Adrenal gland (tissue), 9 donors: ENCODE measurements at regions not wholly inside any gene's neighbourhood (a gene's known extent, or its start where the extent isn't known, plus 50 kb on each side); places are given as distances from the start of the nearest gene placed in this dataset.
"Not testable (repeated sequence)": the region's sequence is repeated elsewhere in the genome, so short reads cannot be mapped to it uniquely, and the experiment has no call there.

Experiments used
- DNase-seq, 7 donors: peaks; one replicate each; pipeline ENCODE4 v3.0.0-alpha.2; 2019 to 2020
- H3K27ac ChIP-seq, 5 donors: fragments of 200-600 bp; sonication (generic) in 4 of 5; 1 replicate in 3 of 5; 2 replicates in 2 of 5; pipeline versions ENCODE4 v1.5.1 to v1.8.0; 2016 to 2020; ENCODE audit warnings: mild to moderate bottlenecking in 1 of 5
- H3K27me3 ChIP-seq: fragments of 200-600 bp; 2 replicates; pipeline ENCODE4 v1.8.0; 2021
- H3K36me3 ChIP-seq, 2 donors: fragments of 200-600 bp; replicated peaks in 1 of 2; 1 replicate in 1 of 2; 2 replicates in 1 of 2; pipeline versions ENCODE4 v1.5.1 to v1.8.0; 2018 to 2022
- H3K4me1 ChIP-seq, 2 donors: fragments of 200-600 bp; replicated peaks in 1 of 2; 1 replicate in 1 of 2; 2 replicates in 1 of 2; pipeline versions ENCODE4 v1.5.1 to v1.8.0; 2018 to 2021
- H3K4me3 ChIP-seq, 4 donors: fragments of 200-600 bp; sonication (generic) in 3 of 4; one replicate each; pipeline ENCODE4 v1.5.1; 2016 to 2018
- H3K9me3 ChIP-seq, 3 donors: fragments of 200-600 bp; sonication (generic) in 1 of 3; replicated peaks in 1 of 3; 1 replicate in 2 of 3; 2 replicates in 1 of 3; pipeline versions ENCODE4 v1.5.1 to v1.8.0; 2016 to 2021
- CTCF ChIP-seq, 6 experiments: fragments of 450-650 bp in 4 of 6; fragments of 200-600 bp in 2 of 6; sonication (generic) in 1 of 6; IDR thresholded peaks; 1 replicate in 5 of 6; 2 replicates in 1 of 6; pipeline versions ENCODE4 v1.5.1 to v1.8.0; 2016 to 2021; ENCODE audit warnings: antibody characterized with exemption in 6 of 6, mild to moderate bottlenecking in 2 of 6, moderate library complexity in 1 of 6
- POLR2A ChIP-seq, 2 donors: fragments of 450-650 bp; IDR thresholded peaks; one replicate each; pipeline ENCODE4 v1.6.1; 2017; ENCODE audit warnings: antibody characterized with exemption in 2 of 2, mild to moderate bottlenecking in 2 of 2, moderate library complexity in 1 of 2
- WGBS, 4 donors: extraction: QIAGEN DNeasy Blood & Tissue Kit in 2 of 4; methylation state at CpG; one replicate each; pipeline versions ENCODE4 v1.1.5 to v1.1.7; 2013 to 2017; 5-methylcytosine and 5-hydroxymethylcytosine counted together
- intact Hi-C, 2 donors: fragments of 100-400 bp; cut with DNase I; formaldehyde crosslinking; loops; one replicate each; pipeline versions ENCODE4 v1.14.1 to v1.15.0; 2022 to 2023
- donor health status: healthy with polysubstance abuse.
- donor health status: Bipolar disorder and iron deficiency.
- donor health status: DM: yes; HTN: yes; CAD: no.
- donor health status: DM: no; HTN: no; CAD: no.
- donor health status: DM: no; HTN: no; CAD: no.

DNA sequence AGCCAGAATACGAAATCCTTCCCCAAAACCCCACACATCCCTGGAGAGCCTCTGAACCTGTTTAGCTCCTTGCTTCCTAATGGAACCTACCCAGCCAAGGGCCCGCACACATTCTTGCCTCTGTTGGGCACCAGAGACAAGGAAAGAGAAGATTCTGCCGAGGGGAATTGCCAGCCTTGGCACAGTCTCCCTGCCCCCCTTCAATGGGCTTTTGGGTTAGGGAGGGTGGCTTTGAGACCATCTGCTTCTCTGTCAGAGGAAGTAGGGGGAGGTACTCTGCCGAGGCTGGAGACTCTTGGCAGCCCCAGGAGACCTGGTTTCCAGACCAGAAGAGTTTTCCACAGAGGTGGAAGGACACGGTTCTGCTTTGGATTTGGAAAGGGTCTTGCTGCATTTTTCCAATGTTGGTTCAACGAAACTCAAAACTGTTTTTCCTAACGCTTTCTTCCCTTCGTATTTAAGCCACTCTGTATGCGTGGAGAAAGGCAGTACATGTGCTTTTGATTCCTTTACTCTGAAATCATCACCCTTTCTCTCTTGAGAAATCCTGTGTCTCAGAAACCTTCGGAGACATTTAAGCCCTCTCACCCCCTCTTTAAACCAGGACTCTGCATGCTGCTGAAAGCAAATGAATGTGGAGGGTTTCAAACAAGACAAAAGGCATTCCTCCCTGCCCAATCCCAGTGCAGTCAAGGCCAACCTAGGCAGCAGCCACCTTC lies 78.8 kb upstream of the PRR23C start:
- WGBS, 4 donors, result 74 to 82% (median 78%) methylated on average over 10 of the region's 10 CpGs
- DNase-seq, result peak in 1 of 7 donors; percentile 9
- Histone ChIP-seq H3K4me1 (no peaks in the 10 kb centered on the region), H3K36me3 (no peaks in the 10 kb centered on the region), H3K9me3 (no peaks in the 10 kb centered on the region), H3K4me3 (no peak overlapping the region), H3K27me3 (no peaks in the 10 kb centered on the region), H3K27ac (no peak overlapping the region)
- intact Hi-C loops, result no loop called here
- TF ChIP-seq POLR2A (IDR thresholded peaks at IDR 0.05) (no peak), CTCF (IDR thresholded peaks at IDR 0.05) (no peak)

DNA sequence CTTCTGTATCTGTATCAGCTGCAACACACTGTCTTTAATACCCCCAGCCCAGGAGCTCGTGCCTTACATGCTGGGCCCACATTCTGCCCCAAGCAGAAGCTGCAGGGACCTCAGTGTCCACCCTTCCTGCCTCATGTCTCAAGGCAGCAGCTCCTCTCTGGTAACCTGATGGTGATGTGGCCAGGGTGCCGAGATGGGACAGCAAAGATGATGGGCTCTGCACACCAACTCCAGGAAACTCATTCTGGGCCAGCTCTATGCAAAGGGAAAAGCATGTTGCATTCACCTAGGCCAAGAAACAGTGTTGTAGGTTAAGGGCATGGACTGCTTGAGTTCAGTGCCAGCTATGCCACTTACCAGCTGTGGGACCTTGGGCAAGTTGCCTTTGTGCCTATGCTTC lies 79.5 kb upstream of the PRR23C start:
- Histone ChIP-seq H3K27me3 (no peaks in the 10 kb centered on the region), H3K4me3 (no peak overlapping the region), H3K4me1 (no peaks in the 10 kb centered on the region), H3K27ac (no peak overlapping the region), H3K36me3 (no peaks in the 10 kb centered on the region), H3K9me3 (no peaks in the 10 kb centered on the region)
- intact Hi-C loops, result no loop called here
- TF ChIP-seq CTCF (IDR thresholded peaks at IDR 0.05), result no peak
- TF ChIP-seq POLR2A (IDR thresholded peaks at IDR 0.05), result no peak
- peak in 1 of 7 donors; percentile 36 for DNase-seq
- WGBS, 4 donors, result 86 to 100% (median 91%) methylated on average over 1 to 2 of the region's 2 CpGs

DNA sequence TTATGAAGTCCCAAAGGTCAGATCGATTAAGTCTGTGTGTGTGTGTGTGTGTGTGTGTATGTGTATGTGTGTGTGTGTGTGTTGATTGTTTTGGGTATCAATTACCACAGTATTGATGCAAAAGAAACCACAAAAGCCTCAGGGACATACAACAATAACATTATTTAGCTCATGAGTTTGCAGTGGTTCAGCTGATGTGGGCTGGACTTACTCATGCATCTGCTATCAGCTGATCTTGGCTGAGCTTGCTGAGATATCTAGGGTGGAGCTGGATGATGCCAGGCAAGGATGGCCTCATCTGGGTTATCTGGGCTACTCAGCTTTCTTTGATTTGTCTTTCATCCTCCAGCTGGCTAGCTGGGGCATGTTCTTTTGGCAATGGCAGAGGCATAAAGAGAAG lies 82.4 kb upstream of the PRR23C start:
- Histone ChIP-seq H3K27me3 (no peaks in the 10 kb centered on the region), H3K9me3 (no peaks in the 10 kb centered on the region), H3K4me1 (no peaks in the 10 kb centered on the region), H3K27ac (no peak overlapping the region), H3K4me3 (no peak overlapping the region), H3K36me3 (no peaks in the 10 kb centered on the region)
- 71 to 83% (median 78%) methylated on average over 1 of the region's 1 CpG for WGBS, 4 donors
- DNase-seq, result peak in 6 of 7 donors; percentile 53 to 68 (median 57)
- intact Hi-C loops, result no loop called here
- no peak for TF ChIP-seq POLR2A (IDR thresholded peaks at IDR 0.05)
- no peak for TF ChIP-seq CTCF (IDR thresholded peaks at IDR 0.05)

DNA sequence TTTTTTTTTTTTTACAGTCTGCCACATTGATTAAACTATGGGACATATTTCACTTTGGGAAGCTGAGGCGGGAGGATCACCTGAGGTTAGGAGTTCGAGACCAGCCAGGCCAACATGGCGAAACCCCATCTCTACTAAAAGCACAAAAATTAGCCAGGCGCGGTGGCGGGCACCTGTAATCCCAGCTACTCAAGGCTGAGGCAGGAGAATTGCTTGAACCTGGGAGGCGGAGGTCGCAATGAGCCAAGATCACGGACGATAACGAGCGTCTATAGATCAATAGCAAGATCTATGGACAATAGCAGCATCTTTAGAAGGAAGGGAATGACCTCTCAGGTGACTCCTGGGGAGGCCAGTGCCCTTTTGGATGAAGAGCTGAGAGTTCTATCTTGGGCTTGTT lies 82.9 kb upstream of the PRR23C start:
- H3K4me3 ChIP-seq, H3K27ac ChIP-seq, H3K9me3 ChIP-seq, H3K27me3 ChIP-seq, H3K4me1 ChIP-seq, intact Hi-C loops, H3K36me3 ChIP-seq: not testable (repeated sequence)
- DNase-seq, result peak in 1 of 7 donors; percentile 15
- WGBS, 4 donors, result 96 to 97% (median 96%) methylated on average over 12 of the region's 12 CpGs

DNA sequence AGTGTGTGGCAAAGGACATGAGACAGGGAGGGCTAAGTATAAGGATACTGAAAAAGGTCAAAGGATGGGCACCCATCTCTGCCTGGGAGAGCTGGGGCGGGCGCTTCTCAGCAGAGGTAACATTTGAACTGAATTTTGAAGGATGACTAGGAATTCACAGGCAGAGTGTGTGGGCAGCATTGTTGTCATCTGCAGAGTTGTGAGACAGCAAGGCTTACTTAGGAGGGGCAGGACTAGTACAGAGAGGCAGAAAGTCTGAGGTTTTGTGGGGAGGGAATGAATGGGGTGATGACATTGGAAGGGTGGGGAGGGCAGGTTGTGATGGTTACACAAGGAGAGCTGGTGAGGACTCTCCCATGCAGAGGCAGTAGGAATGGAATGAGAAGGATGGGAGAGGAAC lies 84.1 kb upstream of the PRR23C start:
- H3K27ac ChIP-seq, result no peak overlapping the region

More for the DNA sequence above, 84.1 kb upstream of the PRR23C start:
- 80 to 92% (median 88%) methylated on average over 2 of the region's 2 CpGs for WGBS, 4 donors
- DNase-seq, result peak in 1 of 7 donors; percentile 10
- Histone ChIP-seq H3K27me3 (no peaks in the 10 kb centered on the region), H3K36me3 (no peaks in the 10 kb centered on the region), H3K9me3 (no peaks in the 10 kb centered on the region), H3K4me3 (no peak overlapping the region), H3K4me1 (no peaks in the 10 kb centered on the region)
- TF ChIP-seq CTCF (IDR thresholded peaks at IDR 0.05) (no peak), POLR2A (IDR thresholded peaks at IDR 0.05) (no peak)
- intact Hi-C loops, result no loop called here
